A549 (cell line): ENCODE measurements at regions not wholly inside any gene's neighbourhood (a gene's known extent, or its start where the extent isn't known, plus 50 kb on each side); places are given as distances from the start of the nearest gene placed in this dataset.

Experiments used
- CEBPB ChIP-seq, 2 experiments: fragments of >200 bp in 1 of 2; sonication (Bioruptor Twin) in 1 of 2; formaldehyde crosslinking in 1 of 2; IDR thresholded peaks; 2 replicates each; pipeline ENCODE4 v1.6.1; 2012 to 2016
- EHMT2 ChIP-seq: fragments of 200-600 bp; sonication (generic); IDR thresholded peaks from 2 replicates; pipeline ENCODE4 v1.6.1; 2016; ENCODE audit warnings: antibody characterized with exemption, low read depth, mild to moderate bottlenecking, moderate library complexity
- EP300 ChIP-seq, 2 experiments: fragments of >200 bp; sonication (Bioruptor Twin); formaldehyde crosslinking; IDR thresholded peaks; 2 replicates in 1 of 2; 3 replicates in 1 of 2; pipeline ENCODE4 v1.6.1; 2016 to 2017
- HDAC2 ChIP-seq: fragments of 200-600 bp; sonication (generic); IDR thresholded peaks from 2 replicates; pipeline ENCODE4 v1.6.1; 2016
- JUN ChIP-seq, 2 experiments: fragments of >200 bp; sonication (Bioruptor Twin); formaldehyde crosslinking; IDR thresholded peaks; 2 replicates in 1 of 2; 3 replicates in 1 of 2; pipeline ENCODE4 v1.6.1; 2016 to 2017
- MAZ ChIP-seq: fragments of 150-350 bp; IDR thresholded peaks from 2 replicates; pipeline ENCODE4 v1.6.1; 2014; ENCODE audit warnings: antibody characterized with exemption, low read depth, low read length, borderline replicate concordance
- POLR2A ChIP-seq: IDR thresholded peaks from 2 replicates; pipeline ENCODE4 v1.6.1; 2012; ENCODE audit warnings: mild to moderate bottlenecking, low read length
- RAD21 ChIP-seq, 2 experiments: fragments of >200 bp in 1 of 2; sonication (Bioruptor Twin) in 1 of 2; formaldehyde crosslinking in 1 of 2; IDR thresholded peaks in 1 of 2; conservative IDR thresholded peaks in 1 of 2; 2 replicates in 1 of 2; 3 replicates in 1 of 2; pipeline ENCODE4 v1.6.1; 2012 to 2018; ENCODE audit warnings: inconsistent platforms in 1 of 2
- ZC3H11A ChIP-seq: fragments of 450-650 bp; IDR thresholded peaks from 2 replicates; pipeline ENCODE4 v1.6.1; 2014; ENCODE audit warnings: antibody characterized with exemption, mild to moderate bottlenecking
- ZSCAN20 ChIP-seq: fragments of 250-450 bp; sonication (Bioruptor Pico); IDR thresholded peaks from 2 replicates; pipeline ENCODE4 v1.8.0; 2022; ENCODE audit warnings: mild to moderate bottlenecking, moderate library complexity
- TF ChIP-seq, protein P1 (sequence below): IDR thresholded peaks from 2 replicates; pipeline ENCODE4 v1.6.1; 2012
- TF ChIP-seq, protein P2 (sequence below): fragments of >200 bp; sonication (Bioruptor Twin); formaldehyde crosslinking; IDR thresholded peaks from 3 replicates; pipeline ENCODE4 v1.5.1; 2016
- TF ChIP-seq, protein P3 (sequence below): fragments of 200-600 bp; sonication (generic); IDR thresholded peaks from 2 replicates; pipeline ENCODE4 v1.6.1; 2016; ENCODE audit warnings: antibody characterized with exemption, mild to moderate bottlenecking, moderate library complexity

DNA sequence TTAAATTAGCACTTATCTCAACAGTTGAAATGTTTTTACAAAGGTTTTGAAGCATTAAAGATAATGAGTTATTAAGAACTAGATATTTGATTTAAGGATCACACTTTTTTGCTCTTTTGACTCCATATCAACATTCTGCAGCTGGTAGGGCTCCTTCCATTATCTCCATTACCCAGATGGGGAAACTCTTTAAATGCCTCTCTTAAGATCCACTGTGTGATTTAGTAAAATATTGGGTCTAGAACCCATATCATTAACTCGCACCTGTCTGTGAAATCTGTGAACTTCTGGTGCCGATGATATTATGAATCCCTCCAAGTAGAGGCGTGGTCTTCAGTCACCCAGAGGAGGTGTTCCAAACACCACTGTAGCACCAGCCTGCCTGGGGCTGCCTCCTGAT, 466.2 kb downstream of the TSN start:
- TF ChIP-seq EP300 (IDR thresholded peaks at IDR 0.05), result no peak
- TF ChIP-seq, protein P1, sequence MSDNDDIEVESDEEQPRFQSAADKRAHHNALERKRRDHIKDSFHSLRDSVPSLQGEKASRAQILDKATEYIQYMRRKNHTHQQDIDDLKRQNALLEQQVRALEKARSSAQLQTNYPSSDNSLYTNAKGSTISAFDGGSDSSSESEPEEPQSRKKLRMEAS, result no peak
- TF ChIP-seq CEBPB (IDR thresholded peaks at IDR 0.05), result no peak
- no peak for TF ChIP-seq ZC3H11A
- TF ChIP-seq, protein P2, sequence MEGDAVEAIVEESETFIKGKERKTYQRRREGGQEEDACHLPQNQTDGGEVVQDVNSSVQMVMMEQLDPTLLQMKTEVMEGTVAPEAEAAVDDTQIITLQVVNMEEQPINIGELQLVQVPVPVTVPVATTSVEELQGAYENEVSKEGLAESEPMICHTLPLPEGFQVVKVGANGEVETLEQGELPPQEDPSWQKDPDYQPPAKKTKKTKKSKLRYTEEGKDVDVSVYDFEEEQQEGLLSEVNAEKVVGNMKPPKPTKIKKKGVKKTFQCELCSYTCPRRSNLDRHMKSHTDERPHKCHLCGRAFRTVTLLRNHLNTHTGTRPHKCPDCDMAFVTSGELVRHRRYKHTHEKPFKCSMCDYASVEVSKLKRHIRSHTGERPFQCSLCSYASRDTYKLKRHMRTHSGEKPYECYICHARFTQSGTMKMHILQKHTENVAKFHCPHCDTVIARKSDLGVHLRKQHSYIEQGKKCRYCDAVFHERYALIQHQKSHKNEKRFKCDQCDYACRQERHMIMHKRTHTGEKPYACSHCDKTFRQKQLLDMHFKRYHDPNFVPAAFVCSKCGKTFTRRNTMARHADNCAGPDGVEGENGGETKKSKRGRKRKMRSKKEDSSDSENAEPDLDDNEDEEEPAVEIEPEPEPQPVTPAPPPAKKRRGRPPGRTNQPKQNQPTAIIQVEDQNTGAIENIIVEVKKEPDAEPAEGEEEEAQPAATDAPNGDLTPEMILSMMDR, result no peak
- TF ChIP-seq MAZ, result no peak
- no peak for TF ChIP-seq POLR2A
- no peak for TF ChIP-seq HDAC2
- no peak for TF ChIP-seq JUN (IDR thresholded peaks at IDR 0.05)
- no peak for TF ChIP-seq EHMT2
- no peak for TF ChIP-seq RAD21 (conservative IDR thresholded peaks at IDR 0.05 in 1 of 2, IDR thresholded peaks at IDR 0.05 in 1 of 2)
- TF ChIP-seq, protein P3, sequence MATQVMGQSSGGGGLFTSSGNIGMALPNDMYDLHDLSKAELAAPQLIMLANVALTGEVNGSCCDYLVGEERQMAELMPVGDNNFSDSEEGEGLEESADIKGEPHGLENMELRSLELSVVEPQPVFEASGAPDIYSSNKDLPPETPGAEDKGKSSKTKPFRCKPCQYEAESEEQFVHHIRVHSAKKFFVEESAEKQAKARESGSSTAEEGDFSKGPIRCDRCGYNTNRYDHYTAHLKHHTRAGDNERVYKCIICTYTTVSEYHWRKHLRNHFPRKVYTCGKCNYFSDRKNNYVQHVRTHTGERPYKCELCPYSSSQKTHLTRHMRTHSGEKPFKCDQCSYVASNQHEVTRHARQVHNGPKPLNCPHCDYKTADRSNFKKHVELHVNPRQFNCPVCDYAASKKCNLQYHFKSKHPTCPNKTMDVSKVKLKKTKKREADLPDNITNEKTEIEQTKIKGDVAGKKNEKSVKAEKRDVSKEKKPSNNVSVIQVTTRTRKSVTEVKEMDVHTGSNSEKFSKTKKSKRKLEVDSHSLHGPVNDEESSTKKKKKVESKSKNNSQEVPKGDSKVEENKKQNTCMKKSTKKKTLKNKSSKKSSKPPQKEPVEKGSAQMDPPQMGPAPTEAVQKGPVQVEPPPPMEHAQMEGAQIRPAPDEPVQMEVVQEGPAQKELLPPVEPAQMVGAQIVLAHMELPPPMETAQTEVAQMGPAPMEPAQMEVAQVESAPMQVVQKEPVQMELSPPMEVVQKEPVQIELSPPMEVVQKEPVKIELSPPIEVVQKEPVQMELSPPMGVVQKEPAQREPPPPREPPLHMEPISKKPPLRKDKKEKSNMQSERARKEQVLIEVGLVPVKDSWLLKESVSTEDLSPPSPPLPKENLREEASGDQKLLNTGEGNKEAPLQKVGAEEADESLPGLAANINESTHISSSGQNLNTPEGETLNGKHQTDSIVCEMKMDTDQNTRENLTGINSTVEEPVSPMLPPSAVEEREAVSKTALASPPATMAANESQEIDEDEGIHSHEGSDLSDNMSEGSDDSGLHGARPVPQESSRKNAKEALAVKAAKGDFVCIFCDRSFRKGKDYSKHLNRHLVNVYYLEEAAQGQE, result no peak
- no peak for TF ChIP-seq ZSCAN20 (CRISPR knock-in tag)
